HG03196 (cell line): ENCODE measurements at regions not wholly inside any gene's neighbourhood (a gene's known extent, or its start where the extent isn't known, plus 50 kb on each side); places are given as distances from the start of the nearest gene placed in this dataset.
"Not testable (repeated sequence)": the region's sequence is repeated elsewhere in the genome, so short reads cannot be mapped to it uniquely, and the experiment has no call there.

Source experiments
- ATAC-seq: cut with Tn5 transposase; IDR thresholded peaks from one replicate; pipeline ENCODE4 v1.9.1; 2021; ENCODE audit not compliant: unreplicated experiment

GRCh38 chr9:81370096-81370495 lies 319.3 kb downstream of the TLE1 start:
- no peak for ATAC-seq

GRCh38 chr9:81369121-81369520 lies 320.2 kb downstream of the TLE1 start:
- ATAC-seq = no peak

- no peak for ATAC-seq
These were observed 325.3 kb downstream of the TLE1 start for GRCh38 chr9:81363916-81364480.

GRCh38 chr9:81361296-81361695 lies 328.1 kb downstream of the TLE1 start:
- ATAC-seq = no peak

GRCh38 chr9:81351166-81351565 lies 338.2 kb downstream of the TLE1 start:
- ATAC-seq = no peak

- ATAC-seq = no peak
These were observed 345.0 kb downstream of the TLE1 start for GRCh38 chr9:81344366-81344765.

- ATAC-seq = no peak
These were observed 353.4 kb downstream of the TLE1 start for GRCh38 chr9:81335879-81336421.

- no peak for ATAC-seq
These were observed 367.8 kb downstream of the TLE1 start for GRCh38 chr9:81321551-81321950.

GRCh38 chr9:81320909-81321482 lies 368.4 kb downstream of the TLE1 start:
- ATAC-seq = no peak

GRCh38 chr9:81318571-81318970 lies 370.8 kb downstream of the TLE1 start:
- ATAC-seq = no peak

- ATAC-seq = no peak
These were observed 371.4 kb downstream of the TLE1 start for GRCh38 chr9:81317939-81318338.

GRCh38 chr9:81317223-81317622 lies 372.1 kb downstream of the TLE1 start:
- no peak for ATAC-seq

GRCh38 chr9:81314490-81314889 lies 374.9 kb downstream of the TLE1 start:
- no peak for ATAC-seq

GRCh38 chr9:81313877-81314276 lies 375.5 kb downstream of the TLE1 start:
- ATAC-seq = no peak

GRCh38 chr9:81312346-81312745 lies 377.0 kb downstream of the TLE1 start:
- no peak for ATAC-seq

- no peak for ATAC-seq
These were observed 380.9 kb downstream of the TLE1 start for GRCh38 chr9:81308404-81308803.

- not testable (repeated sequence) for ATAC-seq
These were observed 381.6 kb downstream of the TLE1 start for GRCh38 chr9:81307791-81308190.

GRCh38 chr9:81305561-81306182 lies 383.7 kb downstream of the TLE1 start:
- ATAC-seq = no peak

GRCh38 chr9:81303658-81304057 lies 385.7 kb downstream of the TLE1 start:
- ATAC-seq = no peak

GRCh38 chr9:81293651-81294050 lies 395.7 kb downstream of the TLE1 start:
- ATAC-seq = no peak

GRCh38 chr9:81292056-81292805 lies 397.1 kb downstream of the TLE1 start:
- ATAC-seq = no peak

GRCh38 chr9:81289622-81290021 lies 399.7 kb downstream of the TLE1 start:
- ATAC-seq = no peak
